Testis (tissue), 2 donors: ENCODE measurements at regions not wholly inside any gene's neighbourhood (a gene's known extent, or its start where the extent isn't known, plus 50 kb on each side); places are given as distances from the start of the nearest gene placed in this dataset.

ENCODE experiments used
- POLR2A ChIP-seq: fragments of 450-650 bp; IDR thresholded peaks from one replicate; pipeline ENCODE4 v1.6.1; 2017; ENCODE audit warnings: antibody characterized with exemption, mild to moderate bottlenecking, moderate library complexity
- TF ChIP-seq, protein P1 (sequence below), 3 experiments: fragments of 450-650 bp in 2 of 3; fragments of 200-600 bp in 1 of 3; sonication (generic) in 1 of 3; IDR thresholded peaks; one replicate each; pipeline ENCODE4 v1.5.1; 2016 to 2019; ENCODE audit warnings: antibody characterized with exemption in 3 of 3, mild to moderate bottlenecking in 2 of 3, moderate library complexity in 1 of 3

DNA sequence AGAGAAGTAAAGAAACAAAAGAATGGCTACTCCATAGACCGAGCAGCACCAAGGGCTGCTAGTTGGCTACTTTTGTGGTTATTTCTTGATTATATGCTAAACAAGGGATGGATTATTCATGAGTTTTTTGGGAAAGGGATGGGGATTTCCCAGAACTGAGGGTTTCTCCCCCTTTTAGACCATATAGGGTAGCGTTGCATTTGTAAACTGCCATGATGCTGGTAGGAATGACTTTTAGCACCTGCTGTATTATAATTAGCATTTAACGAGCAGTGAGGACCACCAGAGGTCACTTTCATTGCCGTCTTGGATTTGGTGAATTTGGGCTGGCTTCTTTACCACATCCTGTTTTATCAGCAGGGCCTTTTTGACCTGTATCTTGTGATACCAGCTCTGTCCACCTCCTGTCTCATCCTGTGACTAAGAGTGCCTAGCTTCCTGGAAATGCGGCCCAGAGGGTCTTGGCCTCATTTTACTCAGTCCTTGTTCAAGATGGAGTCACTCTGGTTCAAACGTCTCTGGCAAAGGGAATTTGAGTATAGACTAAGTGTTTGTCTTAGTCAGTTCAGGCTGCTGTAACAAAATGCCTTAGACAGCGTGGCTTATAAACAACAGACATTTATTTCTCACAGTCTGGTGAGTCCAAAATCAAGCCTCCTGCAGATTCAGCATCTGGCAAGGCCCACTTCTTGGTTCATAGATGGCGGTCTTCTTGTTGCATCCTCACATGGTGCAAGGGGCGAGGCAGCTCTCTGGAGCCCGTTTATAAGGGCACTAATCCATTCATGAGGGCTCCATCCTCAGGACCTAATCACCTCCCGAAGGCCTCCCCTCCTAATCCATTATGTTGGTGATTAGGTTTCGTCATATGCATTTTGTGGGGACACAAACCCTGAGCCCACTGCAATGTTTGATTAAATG is 348.3 kb upstream of the SFSWAP start:
- TF ChIP-seq, protein P1, sequence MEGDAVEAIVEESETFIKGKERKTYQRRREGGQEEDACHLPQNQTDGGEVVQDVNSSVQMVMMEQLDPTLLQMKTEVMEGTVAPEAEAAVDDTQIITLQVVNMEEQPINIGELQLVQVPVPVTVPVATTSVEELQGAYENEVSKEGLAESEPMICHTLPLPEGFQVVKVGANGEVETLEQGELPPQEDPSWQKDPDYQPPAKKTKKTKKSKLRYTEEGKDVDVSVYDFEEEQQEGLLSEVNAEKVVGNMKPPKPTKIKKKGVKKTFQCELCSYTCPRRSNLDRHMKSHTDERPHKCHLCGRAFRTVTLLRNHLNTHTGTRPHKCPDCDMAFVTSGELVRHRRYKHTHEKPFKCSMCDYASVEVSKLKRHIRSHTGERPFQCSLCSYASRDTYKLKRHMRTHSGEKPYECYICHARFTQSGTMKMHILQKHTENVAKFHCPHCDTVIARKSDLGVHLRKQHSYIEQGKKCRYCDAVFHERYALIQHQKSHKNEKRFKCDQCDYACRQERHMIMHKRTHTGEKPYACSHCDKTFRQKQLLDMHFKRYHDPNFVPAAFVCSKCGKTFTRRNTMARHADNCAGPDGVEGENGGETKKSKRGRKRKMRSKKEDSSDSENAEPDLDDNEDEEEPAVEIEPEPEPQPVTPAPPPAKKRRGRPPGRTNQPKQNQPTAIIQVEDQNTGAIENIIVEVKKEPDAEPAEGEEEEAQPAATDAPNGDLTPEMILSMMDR (IDR thresholded peaks at IDR 0.05): no peak
- no peak for TF ChIP-seq POLR2A
